H9 (cell line): ENCODE measurements at regions not wholly inside any gene's neighbourhood (a gene's known extent, or its start where the extent isn't known, plus 50 kb on each side); places are given as distances from the start of the nearest gene placed in this dataset.

Source experiments
- DNase-seq: peaks from one replicate; pipeline ENCODE4 v3.0.0-alpha.2; 2017
- H2AFZ ChIP-seq: one replicate; pipeline ENCODE4 v1.6.1; 2013; ENCODE audit warnings: mild to moderate bottlenecking, low read length, control low read depth, moderate library complexity
- H2AK5ac ChIP-seq: 2 replicates; pipeline ENCODE4 v1.6.1; 2013; ENCODE audit warnings: low read length, control low read depth, mixed read lengths; ENCODE audit not compliant: insufficient read length
- H2BK120ac ChIP-seq: one replicate; pipeline ENCODE4 v1.6.1; 2013; ENCODE audit warnings: low read depth, mild to moderate bottlenecking, low read length, control low read depth, inconsistent platforms; ENCODE audit not compliant: poor library complexity, severe bottlenecking
- H2BK12ac ChIP-seq: 2 replicates; pipeline ENCODE4 v1.6.1; 2013; ENCODE audit warnings: low read length, control low read depth, mixed read lengths, low read depth; ENCODE audit not compliant: insufficient read length
- H2BK15ac ChIP-seq: 2 replicates; pipeline ENCODE4 v1.6.1; 2013; ENCODE audit warnings: low read depth, low read length, control low read depth
- H2BK20ac ChIP-seq: one replicate; pipeline ENCODE4 v1.6.1; 2013; ENCODE audit warnings: low read depth, mild to moderate bottlenecking, low read length, control low read depth, inconsistent platforms; ENCODE audit not compliant: poor library complexity, severe bottlenecking
- H2BK5ac ChIP-seq: 2 replicates; pipeline ENCODE4 v1.6.1; 2013; ENCODE audit warnings: low read length, control low read depth, mixed read lengths; ENCODE audit not compliant: insufficient read length
- H3K14ac ChIP-seq: 2 replicates; pipeline ENCODE4 v1.6.1; 2013; ENCODE audit warnings: low read length, control low read depth; ENCODE audit not compliant: insufficient read depth
- H3K18ac ChIP-seq: 2 replicates; pipeline ENCODE4 v1.6.1; 2013; ENCODE audit warnings: low read depth, mild to moderate bottlenecking, mixed read lengths, low read length, control low read depth; ENCODE audit not compliant: insufficient read length
- H3K23ac ChIP-seq: 2 replicates; pipeline ENCODE4 v1.6.1; 2013; ENCODE audit warnings: low read length, control low read depth, mixed read lengths, low read depth; ENCODE audit not compliant: insufficient read length
- H3K23me2 ChIP-seq: 2 replicates; pipeline ENCODE4 v1.6.1; 2013; ENCODE audit warnings: low read depth, mild to moderate bottlenecking, mixed read lengths, low read length, control low read depth; ENCODE audit not compliant: insufficient read length, poor library complexity, severe bottlenecking
- H3K27ac ChIP-seq: 2 replicates; pipeline ENCODE4 v1.5.1; 2013; ENCODE audit warnings: low read length, control low read depth, mixed read lengths, low read depth; ENCODE audit not compliant: insufficient read length
- H3K27me3 ChIP-seq: 2 replicates; pipeline ENCODE4 v1.6.1; 2013; ENCODE audit warnings: low read length, control low read depth, inconsistent platforms; ENCODE audit not compliant: insufficient read depth
- H3K4ac ChIP-seq: 2 replicates; pipeline ENCODE4 v1.6.1; 2013; ENCODE audit warnings: low read depth, mild to moderate bottlenecking, control low read depth, inconsistent platforms, low read length, moderate library complexity
- H3K4me1 ChIP-seq: 2 replicates; pipeline ENCODE4 v1.6.1; 2013; ENCODE audit warnings: low read length, control low read depth, inconsistent platforms; ENCODE audit not compliant: insufficient read depth
- H3K4me2 ChIP-seq: 2 replicates; pipeline ENCODE4 v1.6.1; 2013; ENCODE audit warnings: low read length, control low read depth, mixed read lengths; ENCODE audit not compliant: insufficient read length, insufficient read depth
- H3K56ac ChIP-seq: 2 replicates; pipeline ENCODE4 v1.6.1; 2013; ENCODE audit warnings: low read depth, mild to moderate bottlenecking, mixed read lengths, low read length, control low read depth; ENCODE audit not compliant: insufficient read length
- H3K79me1 ChIP-seq: 2 replicates; pipeline ENCODE4 v1.6.1; 2013; ENCODE audit warnings: low read depth, mild to moderate bottlenecking, moderate library complexity, low read length, control low read depth, inconsistent platforms; ENCODE audit not compliant: insufficient read depth, poor library complexity, severe bottlenecking
- H3K79me2 ChIP-seq: 2 replicates; pipeline ENCODE4 v1.6.1; 2013; ENCODE audit warnings: low read length, control low read depth, inconsistent platforms; ENCODE audit not compliant: insufficient read depth
- H3K9ac ChIP-seq: 2 replicates; pipeline ENCODE4 v1.6.1; 2013; ENCODE audit warnings: low read length, control low read depth, mixed read lengths; ENCODE audit not compliant: insufficient read length; ENCODE audit errors: extremely low read depth
- H3K9me3 ChIP-seq: one replicate; pipeline ENCODE4 v1.6.1; 2013; ENCODE audit warnings: low read depth, low read length, inconsistent platforms; ENCODE audit not compliant: control insufficient read depth
- H3T11ph ChIP-seq: one replicate; pipeline ENCODE4 v1.6.1; 2013; ENCODE audit warnings: mild to moderate bottlenecking, low read length, control low read depth, inconsistent platforms
- H4K20me1 ChIP-seq: one replicate; pipeline ENCODE4 v1.6.1; 2013; ENCODE audit not compliant: control insufficient read depth, insufficient read length, insufficient read depth
- H4K5ac ChIP-seq: 2 replicates; pipeline ENCODE4 v1.6.1; 2013; ENCODE audit warnings: low read depth, mild to moderate bottlenecking, mixed read lengths, low read length, control low read depth; ENCODE audit not compliant: insufficient read length
- H4K8ac ChIP-seq: replicated peaks from 2 replicates; pipeline ENCODE4 v1.6.1; 2013; ENCODE audit warnings: low read length, control low read depth, mixed read lengths, low read depth; ENCODE audit not compliant: insufficient read length
- H4K91ac ChIP-seq: 2 replicates; pipeline ENCODE4 v1.6.1; 2013; ENCODE audit warnings: low read depth, mild to moderate bottlenecking, moderate library complexity, mixed read lengths, low read length, control low read depth; ENCODE audit not compliant: insufficient read length
- H3K27ac Mint-ChIP-seq, 3 experiments: 2 replicates in 2 of 3; 3 replicates in 1 of 3; pipeline ENCODE4 v1.8.0; 2020 to 2021; ENCODE audit warnings: mixed read lengths in 3 of 3, mild to moderate bottlenecking in 1 of 3, moderate library complexity in 1 of 3
- H3K27me3 Mint-ChIP-seq: 2 replicates; pipeline ENCODE4 v1.8.0; 2021; ENCODE audit warnings: low read depth, mild to moderate bottlenecking, moderate library complexity, mixed read lengths
- H3K36me3 Mint-ChIP-seq, 3 experiments: 2 replicates in 2 of 3; 3 replicates in 1 of 3; pipeline ENCODE4 v1.8.0; 2020 to 2021; ENCODE audit warnings: low read depth in 3 of 3, mixed read lengths in 3 of 3; ENCODE audit not compliant: insufficient read depth in 1 of 3
- H3K4me1 Mint-ChIP-seq, 2 experiments: 2 replicates each; pipeline ENCODE4 v1.8.0; 2020; ENCODE audit warnings: mixed read lengths in 2 of 2
- H3K4me3 Mint-ChIP-seq, 2 experiments: 2 replicates in 1 of 2; 3 replicates in 1 of 2; pipeline ENCODE4 v1.8.0; 2020 to 2021; ENCODE audit warnings: mild to moderate bottlenecking in 2 of 2, mixed read lengths in 2 of 2, moderate library complexity in 1 of 2
- H3K9me3 Mint-ChIP-seq, 2 experiments: 2 replicates in 1 of 2; 3 replicates in 1 of 2; pipeline ENCODE4 v1.8.0; 2020; ENCODE audit warnings: mild to moderate bottlenecking in 2 of 2, mixed read lengths in 2 of 2, moderate library complexity in 1 of 2
- CTCF ChIP-seq: fragments of 200-600 bp; sonication (generic); conservative IDR thresholded peaks from 3 replicates; pipeline ENCODE4 v1.8.0; 2021; ENCODE audit warnings: antibody characterized with exemption, mild to moderate bottlenecking
- WGBS: extraction: QIAGEN DNeasy Blood & Tissue Kit; methylation state at CpG from one replicate; pipeline ENCODE4 v1.1.7; 2013; ENCODE audit warnings: missing lambda C conversion rate, low lambda C conversion rate, mixed read lengths; ENCODE audit not compliant: insufficient read length; ENCODE audit errors: extremely low coverage; 5-methylcytosine and 5-hydroxymethylcytosine counted together

DNA sequence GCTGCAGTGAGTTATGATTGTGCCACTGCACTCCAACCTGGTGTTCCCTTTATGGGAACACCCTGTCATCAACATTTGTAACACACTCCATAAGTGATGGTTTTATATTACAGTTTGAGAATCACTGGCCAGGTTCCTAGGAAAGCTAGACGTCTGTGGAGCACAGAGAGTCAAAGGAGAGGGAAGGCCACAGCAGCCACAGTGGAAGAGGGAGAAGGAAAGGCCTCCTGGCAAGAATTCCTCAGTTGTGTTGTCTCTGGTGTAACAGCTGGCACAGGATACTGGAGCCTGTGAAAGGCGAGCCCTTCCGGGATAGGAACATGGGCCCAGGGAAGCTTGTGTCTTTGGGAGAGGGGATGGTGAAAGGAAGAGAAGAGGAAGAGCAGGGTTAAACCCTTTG lies 360.5 kb upstream of the PIK3C3 start:
- no peak overlapping the region for H2BK12ac ChIP-seq
- no peak overlapping the region for H3K9ac ChIP-seq
- no peak overlapping the region for H2BK15ac ChIP-seq
- no peak overlapping the region for H4K5ac ChIP-seq
- H3K4me1 ChIP-seq, result no peaks in the 10 kb centered on the region; the same call in 1 of the 2 replicates
- no peak overlapping the region for H3K18ac ChIP-seq
- H3K23me2 ChIP-seq, result no peaks in the 10 kb centered on the region
- no peak overlapping the region for H3K27ac ChIP-seq
- H4K8ac ChIP-seq, result no peak overlapping the region
- DNase-seq, result no peak
- TF ChIP-seq CTCF, result no peak
- no peak overlapping the region for H4K91ac ChIP-seq
- H4K20me1 ChIP-seq, result no peaks in the 10 kb centered on the region
- H3K56ac ChIP-seq, result no peak overlapping the region
- H3K14ac ChIP-seq, result no peak overlapping the region
- no peaks in the 10 kb centered on the region for H3K27me3 ChIP-seq
- no peak overlapping the region for H3K23ac ChIP-seq
- no peaks in the 10 kb centered on the region for H3K27me3 Mint-ChIP-seq
- no peaks in the 10 kb centered on the region for H3K9me3 Mint-ChIP-seq
- no peak overlapping the region for H3K4ac ChIP-seq
- H2AFZ ChIP-seq, result no peak overlapping the region
- H3K27ac Mint-ChIP-seq, result peak overlapping the region in 2 of 3 experiments; percentile 24 to 74; a peak in 2 of 7 replicates
- no CpG with 5 or more reads among the region's 3 CpGs for WGBS
- H3T11ph ChIP-seq, result no peak overlapping the region
- no peak overlapping the region for H2BK5ac ChIP-seq
- H3K9me3 ChIP-seq, result no peaks in the 10 kb centered on the region
- H3K4me1 Mint-ChIP-seq, result peaks cover 5 to 10% of the 10 kb centered on the region in 2 experiments
- H3K4me3 Mint-ChIP-seq, result no peak overlapping the region
- H2BK120ac ChIP-seq, result no peak overlapping the region
- no peak overlapping the region for H3K4me2 ChIP-seq
- no peak overlapping the region for H2BK20ac ChIP-seq
- peaks cover 0 to 4% (median 0%) of the 10 kb centered on the region in 3 experiments; a peak in 2 of 7 replicates for H3K36me3 Mint-ChIP-seq
- no peak overlapping the region for H2AK5ac ChIP-seq
- no peaks in the 10 kb centered on the region for H3K79me1 ChIP-seq
- no peaks in the 10 kb centered on the region for H3K79me2 ChIP-seq
